ENCODE measurements at regions not wholly inside any gene's neighbourhood (a gene's known extent, or its start where the extent isn't known, plus 50 kb on each side); places are given as distances from the start of the nearest gene placed in this dataset.
A peak's percentile ranks its signal among the peaks of the same experiment; 100 is the strongest.

- no peak overlapping the region for H3K4me3 ChIP-seq
- no peaks in the 10 kb centered on the region for H3K9me3 ChIP-seq
- no peaks in the 10 kb centered on the region for H3K36me3 ChIP-seq
- DNase-seq, result no peak
- H3K27ac ChIP-seq, result no peak overlapping the region
- intact Hi-C loops (cut with DNase I), result no loop called here
- peaks cover 0 to 76% (median 0%) of the 10 kb centered on the region in 4 donors for H3K27me3 ChIP-seq
- WGBS, 2 donors, result 0% methylated on average over 1 of the region's 7 CpGs
- H3K4me1 ChIP-seq, result no peaks in the 10 kb centered on the region
- TF ChIP-seq CTCF (IDR thresholded peaks at IDR 0.05) (peak; percentile 23 to 65 (median 51)), POLR2A (IDR thresholded peaks at IDR 0.05) (no peak)
These were observed 93.4 kb upstream of the CSF3R start for GRCh38 chr1:36576118-36576517.

GRCh38 chr1:36573445-36573844, 90.7 kb upstream of the CSF3R start:
- Histone ChIP-seq H3K27me3 (peaks cover 0 to 66% (median 0%) of the 10 kb centered on the region in 4 donors), H3K4me1 (no peaks in the 10 kb centered on the region), H3K27ac (no peak overlapping the region), H3K36me3 (no peaks in the 10 kb centered on the region), H3K4me3 (no peak overlapping the region), H3K9me3 (no peaks in the 10 kb centered on the region)
- WGBS, 2 donors, result 28% methylated on average over 3 to 4 of the region's 6 CpGs
- no peak for DNase-seq
- TF ChIP-seq POLR2A (IDR thresholded peaks at IDR 0.05), result no peak
- no peak for TF ChIP-seq CTCF (IDR thresholded peaks at IDR 0.05)
- intact Hi-C loops (cut with DNase I), result no loop called here

GRCh38 chr1:36572906-36573305, 90.2 kb upstream of the CSF3R start:
- intact Hi-C loops (cut with DNase I), result no loop called here

GRCh38 chr1:36572142-36572715, 89.5 kb upstream of the CSF3R start:
- Histone ChIP-seq H3K36me3 (no peaks in the 10 kb centered on the region), H3K9me3 (no peaks in the 10 kb centered on the region), H3K4me3 (no peak overlapping the region), H3K4me1 (no peaks in the 10 kb centered on the region), H3K27ac (no peak overlapping the region), H3K27me3 (peaks cover 0 to 60% (median 0%) of the 10 kb centered on the region in 4 donors)
- no peak for DNase-seq
- 35 to 42% methylated on average over 13 to 14 of the region's 15 CpGs for WGBS, 2 donors
- TF ChIP-seq POLR2A (IDR thresholded peaks at IDR 0.05) (no peak), CTCF (IDR thresholded peaks at IDR 0.05) (no peak)
- intact Hi-C loops (cut with DNase I), result no loop called here

More at GRCh38 chr1:36572906-36573305, 90.2 kb upstream of the CSF3R start:
- peaks cover 0 to 66% (median 0%) of the 10 kb centered on the region in 4 donors for H3K27me3 ChIP-seq
- no peak for DNase-seq
- no peaks in the 10 kb centered on the region for H3K9me3 ChIP-seq
- H3K27ac ChIP-seq, result no peak overlapping the region
- H3K4me1 ChIP-seq, result no peaks in the 10 kb centered on the region
- WGBS, 2 donors, result 23 to 27% methylated on average over 3 to 8 of the region's 11 CpGs
- no peaks in the 10 kb centered on the region for H3K36me3 ChIP-seq
- H3K4me3 ChIP-seq, result no peak overlapping the region
- no peak for TF ChIP-seq CTCF (IDR thresholded peaks at IDR 0.05)
- TF ChIP-seq POLR2A (IDR thresholded peaks at IDR 0.05), result no peak

GRCh38 chr1:36571106-36571505, 88.4 kb upstream of the CSF3R start:
- no peaks in the 10 kb centered on the region for H3K9me3 ChIP-seq
- no peak for DNase-seq
- H3K36me3 ChIP-seq, result no peaks in the 10 kb centered on the region
- TF ChIP-seq POLR2A (IDR thresholded peaks at IDR 0.05) (no peak), CTCF (IDR thresholded peaks at IDR 0.05) (no peak)
- intact Hi-C loops (cut with DNase I), result no loop called here
- H3K27ac ChIP-seq, result no peak overlapping the region
- WGBS, 2 donors, result 57 to 59% methylated on average over 1 of the region's 1 CpG
- H3K4me1 ChIP-seq, result no peaks in the 10 kb centered on the region
- H3K4me3 ChIP-seq, result no peak overlapping the region
- H3K27me3 ChIP-seq, result peaks cover 0 to 49% (median 0%) of the 10 kb centered on the region in 4 donors

Measured in esophagus squamous epithelium (tissue), 5 donors.